ENCODE measurements at regions not wholly inside any gene's neighbourhood (a gene's known extent, or its start where the extent isn't known, plus 50 kb on each side); places are given as distances from the start of the nearest gene placed in this dataset.

DNA sequence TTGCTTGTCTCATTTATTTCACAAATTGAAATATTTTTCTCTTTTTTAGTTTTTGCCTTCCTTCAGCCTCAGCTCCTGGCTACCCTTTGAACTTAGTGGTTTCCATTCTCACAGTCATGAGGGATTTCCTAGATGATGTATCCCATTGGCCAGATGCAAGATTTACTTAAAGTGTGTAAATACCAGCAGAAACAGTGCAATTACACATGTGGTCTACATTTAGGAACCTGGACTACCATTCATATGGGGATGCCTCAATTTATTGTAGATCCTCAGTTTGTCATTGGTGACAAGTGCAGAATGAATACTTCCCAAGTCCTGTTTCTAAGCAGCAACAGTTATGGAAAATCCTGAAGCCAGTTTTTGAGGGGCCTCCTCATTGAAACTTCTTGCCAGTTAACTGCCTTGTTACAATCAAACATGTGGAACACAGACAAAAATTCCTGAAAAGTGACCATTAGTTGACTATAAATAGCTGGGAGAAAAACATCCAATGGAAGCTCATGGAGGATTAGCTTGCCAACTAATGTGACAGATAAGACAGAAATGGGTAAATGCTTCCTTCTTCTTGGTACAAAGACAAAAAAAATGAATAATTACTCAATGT is 113.6 kb upstream of the FER start:
- no peak overlapping the region for H3K27ac Mint-ChIP-seq
- no peak for DNase-seq
- H3K36me3 Mint-ChIP-seq (ENCODE audit: low read depth), result no peaks in the 10 kb centered on the region
- no peaks in the 10 kb centered on the region for H3K27me3 Mint-ChIP-seq (ENCODE audit: low read depth, poor library complexity)
- peaks cover 8% of the 10 kb centered on the region for H3K4me1 Mint-ChIP-seq
- no peak for TF ChIP-seq CTCF (IDR thresholded peaks at IDR 0.05)
- H3K9me3 Mint-ChIP-seq, result no peaks in the 10 kb centered on the region
- no peak overlapping the region for H3K4me3 Mint-ChIP-seq

- Mint-ChIP-seq H3K27me3 (ENCODE audit: low read depth, poor library complexity) (peaks cover 6% of the 10 kb centered on the region), H3K27ac (no peak overlapping the region), H3K4me3 (no peak overlapping the region), H3K4me1 (peaks cover 8% of the 10 kb centered on the region), H3K9me3 (no peaks in the 10 kb centered on the region), H3K36me3 (ENCODE audit: low read depth) (no peaks in the 10 kb centered on the region)
- no peak for DNase-seq
- no peak for TF ChIP-seq CTCF (IDR thresholded peaks at IDR 0.05)
Observed at GRCh38 chr5:108629779-108630528, 117.7 kb upstream of the FER start.

DNA sequence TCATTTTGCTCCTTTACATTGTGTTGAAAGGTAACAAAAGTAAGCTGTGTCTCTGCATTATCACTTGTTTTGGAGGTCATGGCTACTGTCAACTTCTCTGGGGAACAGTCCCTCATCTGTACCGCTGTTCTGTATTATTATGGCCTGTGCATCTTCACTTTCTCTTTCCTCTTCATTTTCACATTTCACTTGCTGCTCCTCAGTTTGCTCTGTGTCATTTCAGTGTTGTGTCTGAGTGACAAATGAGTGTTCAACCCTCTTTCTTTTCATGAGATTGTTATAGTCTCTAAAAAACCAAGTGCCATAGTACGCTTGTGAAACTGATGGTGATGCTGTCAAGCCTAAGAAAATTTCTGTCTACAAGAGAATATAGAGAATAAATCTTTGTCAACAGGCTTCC is 122.0 kb upstream of the FER start:
- no peaks in the 10 kb centered on the region for H3K9me3 Mint-ChIP-seq
- H3K27me3 Mint-ChIP-seq (ENCODE audit: low read depth, poor library complexity), result peaks cover 6% of the 10 kb centered on the region
- no peak for TF ChIP-seq CTCF (IDR thresholded peaks at IDR 0.05)
- no peak overlapping the region for H3K4me3 Mint-ChIP-seq
- no peaks in the 10 kb centered on the region for H3K36me3 Mint-ChIP-seq (ENCODE audit: low read depth)
- H3K27ac Mint-ChIP-seq, result no peak overlapping the region
- DNase-seq, result no peak
- peaks cover 8% of the 10 kb centered on the region for H3K4me1 Mint-ChIP-seq

DNA sequence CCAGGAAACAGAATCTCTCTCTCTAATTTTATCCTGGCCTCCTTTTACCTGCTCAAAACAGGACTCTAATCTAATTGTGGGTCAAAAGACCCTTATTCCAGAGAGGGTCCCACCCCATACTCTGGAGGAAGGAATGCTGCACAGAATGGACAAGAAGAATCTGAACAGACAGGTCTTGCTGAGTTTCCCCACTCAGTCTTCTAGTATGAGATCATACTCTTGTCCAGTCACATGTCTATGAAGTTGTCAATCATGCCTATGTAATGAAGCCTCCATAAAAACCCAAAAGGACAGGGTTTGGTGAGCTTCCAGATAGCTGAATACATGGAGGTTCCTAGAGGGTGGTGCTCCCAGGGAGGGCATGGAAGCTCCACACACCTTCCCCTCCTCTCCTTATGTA is 123.9 kb upstream of the FER start:
- H3K4me1 Mint-ChIP-seq, result no peaks in the 10 kb centered on the region
- H3K4me3 Mint-ChIP-seq, result no peak overlapping the region
- no peak for DNase-seq
- peaks cover 6% of the 10 kb centered on the region for H3K27me3 Mint-ChIP-seq (ENCODE audit: low read depth, poor library complexity)
- H3K36me3 Mint-ChIP-seq (ENCODE audit: low read depth), result no peaks in the 10 kb centered on the region
- no peaks in the 10 kb centered on the region for H3K9me3 Mint-ChIP-seq
- H3K27ac Mint-ChIP-seq, result no peak overlapping the region
- no peak for TF ChIP-seq CTCF (IDR thresholded peaks at IDR 0.05)

DNA sequence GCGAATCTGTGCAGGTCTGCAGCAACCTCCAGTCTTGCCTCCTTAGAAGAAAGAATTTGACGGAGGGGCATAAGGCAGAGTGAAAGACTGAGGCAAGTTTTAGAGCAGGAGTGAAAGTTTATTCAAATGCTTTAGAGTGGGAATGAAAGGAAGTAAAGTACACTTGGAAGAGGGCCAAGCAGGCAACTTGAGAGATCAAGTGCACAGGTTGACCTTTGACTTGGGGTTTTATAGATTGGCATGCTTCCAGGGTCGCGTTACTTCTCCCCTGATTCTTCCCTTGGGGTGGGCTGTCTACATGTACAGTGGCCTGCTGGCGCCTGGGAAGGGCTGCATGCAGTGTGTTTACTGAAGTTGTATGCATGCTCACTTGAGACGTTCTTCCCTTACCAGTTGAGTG is 127.2 kb upstream of the FER start:
- H3K27ac Mint-ChIP-seq, result no peak overlapping the region
- DNase-seq, result no peak
- TF ChIP-seq CTCF (IDR thresholded peaks at IDR 0.05), result no peak
- H3K9me3 Mint-ChIP-seq, result no peaks in the 10 kb centered on the region
- no peaks in the 10 kb centered on the region for H3K36me3 Mint-ChIP-seq (ENCODE audit: low read depth)
- no peaks in the 10 kb centered on the region for H3K4me1 Mint-ChIP-seq
- no peak overlapping the region for H3K4me3 Mint-ChIP-seq
- H3K27me3 Mint-ChIP-seq (ENCODE audit: low read depth, poor library complexity), result no peaks in the 10 kb centered on the region

- Mint-ChIP-seq H3K4me1 (no peaks in the 10 kb centered on the region), H3K27me3 (ENCODE audit: low read depth, poor library complexity) (no peaks in the 10 kb centered on the region), H3K27ac (no peak overlapping the region)
Observed at GRCh38 chr5:108619815-108620214, 127.9 kb upstream of the FER start.

More at GRCh38 chr5:108619815-108620214, 127.9 kb upstream of the FER start:
- H3K4me3 Mint-ChIP-seq, result no peak overlapping the region
- TF ChIP-seq CTCF (IDR thresholded peaks at IDR 0.05), result no peak
- no peak for DNase-seq
- no peaks in the 10 kb centered on the region for H3K36me3 Mint-ChIP-seq (ENCODE audit: low read depth)
- no peaks in the 10 kb centered on the region for H3K9me3 Mint-ChIP-seq
